Caco-2 (cell line): ENCODE measurements at regions not wholly inside any gene's neighbourhood (a gene's known extent, or its start where the extent isn't known, plus 50 kb on each side); places are given as distances from the start of the nearest gene placed in this dataset.

ENCODE experiments used
- BruUV-seq: library from RNA; stranded (reverse); fragments of 400-500 nt; replicated peaks from 2 replicates; lab custom pipeline; 2021; lab: Mats Ljungman, UMichigan
- CTCF ChIA-PET: fragments of 300-600 bp; sonication (Branson Sonifier 250); formaldehyde crosslinking; loops from one replicate; lab custom pipeline; 2022; ENCODE audit warnings: antibody characterized with exemption; lab: Charles Lee
- POLR2A ChIA-PET: fragments of 300-600 bp; sonication (Branson Sonifier 250); formaldehyde crosslinking; loops from one replicate; lab custom pipeline; 2022; ENCODE audit warnings: antibody characterized with exemption; lab: Charles Lee
- DNase-seq, 2 experiments: peaks; one replicate each; pipeline versions ENCODE4 v3.0.0 to v3.0.0-alpha.2; 2020 to 2022
- H3K27me3 ChIP-seq: replicated peaks from 2 replicates; pipeline ENCODE4 v1.6.0; 2011; ENCODE audit warnings: low read length; ENCODE audit not compliant: control insufficient read depth, insufficient read depth
- H3K36me3 ChIP-seq: 2 replicates; pipeline ENCODE4 v1.5.1; 2011; ENCODE audit warnings: low read length; ENCODE audit not compliant: control insufficient read depth, insufficient read depth
- H3K4me1 ChIP-seq: fragments of 250-450 bp; sonication (Bioruptor Pico); 2 replicates; pipeline ENCODE4 v1.5.1; 2020; ENCODE audit warnings: mild to moderate bottlenecking
- H3K4me3 ChIP-seq: 2 replicates; pipeline ENCODE4 v1.5.1; 2011; ENCODE audit warnings: low read depth, mild to moderate bottlenecking, control low read depth, low read length
- H3K9me3 ChIP-seq: fragments of 250-450 bp; sonication (Bioruptor Pico); 2 replicates; pipeline ENCODE4 v1.5.1; 2020; ENCODE audit warnings: mild to moderate bottlenecking, moderate library complexity
- H3K27ac Mint-ChIP-seq: one replicate; pipeline ENCODE4 v1.8.0; 2022; ENCODE audit warnings: mixed read lengths; ENCODE audit not compliant: unreplicated experiment
- H3K27me3 Mint-ChIP-seq: one replicate; pipeline ENCODE4 v1.8.0; 2022; ENCODE audit warnings: mixed read lengths; ENCODE audit not compliant: insufficient read depth, unreplicated experiment
- H3K36me3 Mint-ChIP-seq: one replicate; pipeline ENCODE4 v1.8.0; 2022; ENCODE audit warnings: mild to moderate bottlenecking, mixed read lengths; ENCODE audit not compliant: insufficient read depth, unreplicated experiment
- H3K4me1 Mint-ChIP-seq: one replicate; pipeline ENCODE4 v1.8.0; 2022; ENCODE audit warnings: low read depth, mixed read lengths; ENCODE audit not compliant: unreplicated experiment
- H3K4me3 Mint-ChIP-seq: one replicate; pipeline ENCODE4 v1.8.0; 2022; ENCODE audit warnings: mild to moderate bottlenecking, moderate library complexity, mixed read lengths; ENCODE audit not compliant: unreplicated experiment
- H3K9me3 Mint-ChIP-seq: one replicate; pipeline ENCODE4 v1.8.0; 2022; ENCODE audit warnings: mixed read lengths; ENCODE audit not compliant: unreplicated experiment
- CTCF ChIP-seq, 2 experiments: fragments of 200-600 bp in 1 of 2; IDR thresholded peaks; 1 replicate in 1 of 2; 2 replicates in 1 of 2; pipeline versions ENCODE4 v1.5.1 to v1.8.0; 2011 to 2022; ENCODE audit warnings: antibody characterized with exemption in 1 of 2, control low read depth in 1 of 2, inconsistent platforms in 1 of 2, low read depth in 1 of 2, low read length in 1 of 2, mild to moderate bottlenecking in 1 of 2, moderate library complexity in 1 of 2; ENCODE audit not compliant: insufficient read depth in 1 of 2, severe bottlenecking in 1 of 2, unreplicated experiment in 1 of 2
- intact Hi-C: fragments of 100-400 bp; cut with micrococcal nuclease; formaldehyde crosslinking; loops from one replicate; pipeline ENCODE4 v1.10.0; 2022; ENCODE audit not compliant: unreplicated experiment

GRCh38 chr20:11850901-11851300 lies 66.8 kb upstream of the BTBD3 start:
- intact Hi-C loops, result no loop called here
- H3K4me3 ChIP-seq, result no peak overlapping the region
- H3K9me3 ChIP-seq, result no peaks in the 10 kb centered on the region
- H3K27me3 ChIP-seq, result no peaks in the 10 kb centered on the region
- no peak for TF ChIP-seq CTCF (IDR thresholded peaks at IDR 0.05; ENCODE audit: insufficient read depth in 1 of 2, low read depth in 1 of 2, low read length in 1 of 2, severe bottlenecking in 1 of 2, unreplicated experiment in 1 of 2)
- ChIA-PET POLR2A (no interaction called here), CTCF (no interaction called here)
- Mint-ChIP-seq H3K27me3 (no peaks in the 10 kb centered on the region), H3K9me3 (peaks cover 10% of the 10 kb centered on the region), H3K36me3 (no peaks in the 10 kb centered on the region), H3K27ac (no peak overlapping the region), H3K4me1 (no peaks in the 10 kb centered on the region), H3K4me3 (no peak overlapping the region)
- H3K4me1 ChIP-seq, result no peaks in the 10 kb centered on the region
- no peaks in the 10 kb centered on the region for H3K36me3 ChIP-seq
- no peak for DNase-seq
- BruUV-seq, result no TSS peak

- POLR2A ChIA-PET, result no interaction called here
- DNase-seq, result no peak
- H3K9me3 ChIP-seq, result no peaks in the 10 kb centered on the region
- BruUV-seq, result no TSS peak
- Mint-ChIP-seq H3K4me1 (no peaks in the 10 kb centered on the region), H3K27me3 (no peaks in the 10 kb centered on the region), H3K4me3 (no peak overlapping the region), H3K36me3 (no peaks in the 10 kb centered on the region), H3K9me3 (peaks cover 10% of the 10 kb centered on the region), H3K27ac (no peak overlapping the region)
- no peaks in the 10 kb centered on the region for H3K36me3 ChIP-seq
- CTCF ChIA-PET, result no interaction called here
- no peaks in the 10 kb centered on the region for H3K4me1 ChIP-seq
- intact Hi-C loops, result no loop called here
- no peak for TF ChIP-seq CTCF (IDR thresholded peaks at IDR 0.05; ENCODE audit: insufficient read depth in 1 of 2, low read depth in 1 of 2, low read length in 1 of 2, severe bottlenecking in 1 of 2, unreplicated experiment in 1 of 2)
- H3K27me3 ChIP-seq, result no peaks in the 10 kb centered on the region
- H3K4me3 ChIP-seq, result no peak overlapping the region
Observed at GRCh38 chr20:11851646-11852045, 66.0 kb upstream of the BTBD3 start.

DNA sequence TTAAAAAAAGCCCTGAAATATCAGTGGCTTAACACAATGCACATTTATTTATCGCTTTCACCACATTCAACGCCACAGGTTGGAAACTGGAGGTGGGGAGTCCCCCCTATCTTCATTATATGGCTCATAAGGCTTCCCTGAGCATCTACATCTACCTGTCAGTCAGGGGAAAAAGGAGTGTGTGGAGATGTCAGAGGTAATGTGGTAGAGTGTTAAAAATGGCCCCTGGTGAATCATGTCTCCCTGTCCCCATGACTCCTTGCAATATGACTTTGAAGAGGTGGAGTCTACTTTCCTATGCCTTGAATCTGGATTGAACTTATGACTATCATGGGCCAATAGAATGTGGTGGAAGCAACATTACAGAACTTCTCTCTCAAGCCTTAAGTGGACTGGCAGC lies 65.5 kb upstream of the BTBD3 start:
- no peak for TF ChIP-seq CTCF (IDR thresholded peaks at IDR 0.05; ENCODE audit: insufficient read depth in 1 of 2, low read depth in 1 of 2, low read length in 1 of 2, severe bottlenecking in 1 of 2, unreplicated experiment in 1 of 2)
- Mint-ChIP-seq H3K9me3 (peaks cover 10% of the 10 kb centered on the region), H3K27ac (no peak overlapping the region), H3K36me3 (no peaks in the 10 kb centered on the region), H3K27me3 (no peaks in the 10 kb centered on the region), H3K4me1 (no peaks in the 10 kb centered on the region), H3K4me3 (no peak overlapping the region)
- ChIA-PET POLR2A (no interaction called here), CTCF (no interaction called here)
- no peaks in the 10 kb centered on the region for H3K4me1 ChIP-seq
- no peak for DNase-seq
- no peaks in the 10 kb centered on the region for H3K36me3 ChIP-seq
- BruUV-seq, result no TSS peak
- H3K9me3 ChIP-seq, result no peaks in the 10 kb centered on the region
- H3K4me3 ChIP-seq, result no peak overlapping the region
- H3K27me3 ChIP-seq, result no peaks in the 10 kb centered on the region
- intact Hi-C loops, result no loop called here
